Upper lobe of left lung (tissue), 6 donors: ENCODE measurements at regions not wholly inside any gene's neighbourhood (a gene's known extent, or its start where the extent isn't known, plus 50 kb on each side); places are given as distances from the start of the nearest gene placed in this dataset.

Experiments used
- ATAC-seq, 2 donors: fragments of 200-7000 bp; cut with Tn5 transposase; one replicate each; pipeline ENCODE4 v1.9.1; 2022; ENCODE audit warnings: mild to moderate bottlenecking in 2 of 2, moderate library complexity in 2 of 2; ENCODE audit not compliant: low FRiP score in 2 of 2
- DNase-seq, 2 donors: peaks; one replicate each; pipeline ENCODE4 v3.0.0-alpha.2; 2019 to 2020
- H3K27ac ChIP-seq, 4 donors: fragments of 200-600 bp; sonication (generic); one replicate each; pipeline ENCODE4 v1.5.1; 2016 to 2019
- H3K27me3 ChIP-seq, 4 donors: fragments of 200-600 bp; sonication (generic); one replicate each; pipeline ENCODE4 v1.5.1; 2017 to 2019
- H3K36me3 ChIP-seq, 4 donors: fragments of 200-600 bp; sonication (generic); one replicate each; pipeline ENCODE4 v1.5.1; 2016 to 2019
- H3K4me1 ChIP-seq, 4 donors: fragments of 200-600 bp; sonication (generic); one replicate each; pipeline ENCODE4 v1.5.1; 2018 to 2019
- H3K4me3 ChIP-seq, 4 donors: fragments of 200-600 bp; sonication (generic); one replicate each; pipeline ENCODE4 v1.5.1; 2017 to 2019; ENCODE audit warnings: mild to moderate bottlenecking in 2 of 4, moderate library complexity in 1 of 4
- H3K9me3 ChIP-seq, 4 donors: fragments of 200-600 bp; sonication (generic); one replicate each; pipeline ENCODE4 v1.5.1; 2018 to 2019
- EP300 ChIP-seq, 4 donors: sonication (generic); formaldehyde crosslinking; IDR thresholded peaks; one replicate each; pipeline ENCODE4 v1.5.1; 2017; ENCODE audit warnings: antibody characterized with exemption in 4 of 4, control low read depth in 2 of 4
- POLR2A ChIP-seq, 4 donors: fragments of 450-650 bp; IDR thresholded peaks; one replicate each; pipeline ENCODE4 v1.5.1; 2016 to 2017; ENCODE audit warnings: antibody characterized with exemption in 4 of 4, mild to moderate bottlenecking in 2 of 4
- POLR2AphosphoS5 ChIP-seq, 2 donors: sonication (generic); formaldehyde crosslinking; IDR thresholded peaks; one replicate each; pipeline ENCODE4 v1.5.1; 2017; ENCODE audit warnings: antibody characterized with exemption in 2 of 2
- WGBS, 2 donors: methylation state at CpG; one replicate each; pipeline ENCODE4 v1.1.5; 2017 to 2018; 5-methylcytosine and 5-hydroxymethylcytosine counted together
- TF ChIP-seq, protein P1 (sequence below), 6 experiments: fragments of 450-650 bp in 4 of 6; fragments of 200-600 bp in 2 of 6; sonication (generic) in 2 of 6; IDR thresholded peaks; one replicate each; pipeline ENCODE4 v1.5.1; 2016 to 2019; ENCODE audit warnings: antibody characterized with exemption in 6 of 6
- donor health status: DM: no; HTN: no; CAD: no; lungs with moderate emphysema.
- donor health status: DM: no; HTN: yes; CAD: no; lungs with severe emphysema.

DNA sequence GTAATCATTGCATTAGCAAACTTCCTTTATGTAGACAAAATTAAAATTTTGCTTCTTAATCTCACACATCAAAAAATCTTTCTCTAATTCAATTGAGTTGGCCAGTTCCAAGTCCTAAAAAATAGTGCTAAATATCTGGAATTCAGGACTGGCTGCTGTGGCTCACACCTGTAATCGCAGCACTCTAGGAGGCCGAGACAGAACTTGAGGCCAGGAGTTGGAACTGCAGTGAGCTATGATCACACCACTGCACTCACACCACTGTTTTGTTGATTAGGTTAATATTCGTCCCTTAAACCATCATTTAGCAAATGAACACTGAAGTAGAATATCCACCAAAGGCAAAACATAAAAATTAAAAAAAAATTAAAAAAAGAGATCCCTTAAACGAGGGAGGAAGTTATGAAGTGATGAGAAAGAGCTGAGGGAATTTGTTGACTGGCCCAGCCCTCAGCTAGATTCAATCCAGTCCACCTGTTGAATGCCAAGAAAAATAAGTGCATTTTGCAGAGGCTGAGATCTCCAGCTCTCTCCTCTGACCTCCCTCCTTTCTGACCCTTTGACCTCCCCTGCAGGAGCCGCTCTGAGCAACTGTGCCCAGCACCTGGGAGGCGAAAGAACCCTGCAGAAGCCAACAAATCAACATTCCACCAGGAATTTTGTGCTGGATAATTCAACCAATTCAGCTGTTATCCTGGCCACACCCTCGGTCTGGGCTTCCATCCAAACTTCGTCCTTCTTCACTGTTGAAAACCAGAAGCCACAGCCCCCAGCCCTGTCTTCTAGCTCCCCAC is 96.8 kb downstream of the OR2K2 start:
- TF ChIP-seq POLR2A (IDR thresholded peaks at IDR 0.05) (no peak), EP300 (IDR thresholded peaks at IDR 0.05) (no peak), POLR2AphosphoS5 (IDR thresholded peaks at IDR 0.05) (no peak)
- TF ChIP-seq, protein P1, sequence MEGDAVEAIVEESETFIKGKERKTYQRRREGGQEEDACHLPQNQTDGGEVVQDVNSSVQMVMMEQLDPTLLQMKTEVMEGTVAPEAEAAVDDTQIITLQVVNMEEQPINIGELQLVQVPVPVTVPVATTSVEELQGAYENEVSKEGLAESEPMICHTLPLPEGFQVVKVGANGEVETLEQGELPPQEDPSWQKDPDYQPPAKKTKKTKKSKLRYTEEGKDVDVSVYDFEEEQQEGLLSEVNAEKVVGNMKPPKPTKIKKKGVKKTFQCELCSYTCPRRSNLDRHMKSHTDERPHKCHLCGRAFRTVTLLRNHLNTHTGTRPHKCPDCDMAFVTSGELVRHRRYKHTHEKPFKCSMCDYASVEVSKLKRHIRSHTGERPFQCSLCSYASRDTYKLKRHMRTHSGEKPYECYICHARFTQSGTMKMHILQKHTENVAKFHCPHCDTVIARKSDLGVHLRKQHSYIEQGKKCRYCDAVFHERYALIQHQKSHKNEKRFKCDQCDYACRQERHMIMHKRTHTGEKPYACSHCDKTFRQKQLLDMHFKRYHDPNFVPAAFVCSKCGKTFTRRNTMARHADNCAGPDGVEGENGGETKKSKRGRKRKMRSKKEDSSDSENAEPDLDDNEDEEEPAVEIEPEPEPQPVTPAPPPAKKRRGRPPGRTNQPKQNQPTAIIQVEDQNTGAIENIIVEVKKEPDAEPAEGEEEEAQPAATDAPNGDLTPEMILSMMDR (IDR thresholded peaks at IDR 0.05), result no peak
- no peak for DNase-seq
- Histone ChIP-seq H3K27me3 (no peaks in the 10 kb centered on the region), H3K4me1 (no peaks in the 10 kb centered on the region), H3K27ac (no peak overlapping the region), H3K4me3 (no peak overlapping the region), H3K9me3 (no peaks in the 10 kb centered on the region), H3K36me3 (no peaks in the 10 kb centered on the region)
- 52% methylated on average over 7 to 8 of the region's 8 CpGs for WGBS, 2 donors
- no peak for ATAC-seq

DNA sequence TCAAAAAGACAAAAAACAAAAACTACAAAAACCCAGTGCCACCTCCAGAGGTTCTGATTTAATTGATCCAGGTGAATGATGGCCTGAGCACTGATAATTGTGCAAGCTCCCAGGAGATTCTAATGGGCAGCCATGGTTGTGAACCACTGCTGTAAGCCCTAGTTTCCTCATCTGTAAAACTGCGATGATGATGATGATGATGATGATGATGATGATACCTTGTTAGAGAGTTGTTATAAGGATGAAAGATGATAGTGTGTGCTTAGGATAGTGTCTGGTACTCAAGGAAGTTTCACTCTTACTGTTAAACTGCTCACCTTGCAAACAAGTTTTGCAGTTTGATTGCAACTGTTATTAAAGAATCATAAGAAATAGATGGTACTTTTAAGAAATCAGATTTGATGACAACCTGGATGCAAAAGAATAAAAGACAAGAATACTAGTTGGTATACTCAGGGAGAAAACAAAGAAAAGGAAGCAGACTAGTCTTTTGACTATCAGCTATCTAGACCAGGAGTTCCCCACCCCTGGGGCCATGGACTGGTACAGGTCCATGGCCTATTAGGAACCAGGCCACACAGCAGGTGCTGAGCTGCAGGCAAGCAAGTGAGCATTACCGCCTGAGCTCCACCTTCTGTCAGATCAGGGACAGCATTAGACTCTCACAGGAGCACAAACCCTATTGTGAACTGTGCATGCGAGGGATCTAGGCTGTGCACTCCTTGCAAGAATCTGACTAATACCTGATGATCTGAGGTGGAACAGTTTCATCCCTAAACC is 98.0 kb downstream of the OR2K2 start:
- TF ChIP-seq EP300 (IDR thresholded peaks at IDR 0.05) (no peak), POLR2A (IDR thresholded peaks at IDR 0.05) (no peak), POLR2AphosphoS5 (IDR thresholded peaks at IDR 0.05) (no peak)
- TF ChIP-seq, protein P1 (IDR thresholded peaks at IDR 0.05), result no peak
- WGBS, 2 donors, result 62 to 90% methylated on average over 3 of the region's 3 CpGs
- no peak for ATAC-seq

DNA sequence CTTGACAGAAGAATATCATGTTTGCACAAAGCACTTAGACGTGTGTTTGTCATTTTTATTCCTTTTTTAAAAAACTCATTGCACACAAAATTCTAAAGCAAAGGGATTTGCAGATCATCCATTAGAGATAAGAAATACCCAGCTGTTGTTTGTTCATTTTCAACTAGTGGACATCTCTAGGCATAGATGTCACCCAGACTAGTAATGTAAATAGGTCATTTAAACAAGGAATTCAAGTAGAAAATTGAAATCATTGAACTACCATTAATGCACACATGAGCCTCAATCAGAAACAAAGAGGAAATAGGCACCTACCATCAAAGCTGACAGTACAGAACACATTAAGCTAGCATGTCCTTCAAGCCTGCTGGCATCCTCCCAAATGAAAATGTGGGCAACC is 107.3 kb downstream of the OR2K2 start:
- H3K36me3 ChIP-seq, result no peaks in the 10 kb centered on the region
- no peak overlapping the region for H3K4me3 ChIP-seq
- 62 to 71% methylated on average over 1 of the region's 1 CpG for WGBS, 2 donors
- no peak for ATAC-seq
- no peaks in the 10 kb centered on the region for H3K9me3 ChIP-seq
- no peaks in the 10 kb centered on the region for H3K27me3 ChIP-seq
- no peak overlapping the region for H3K27ac ChIP-seq
- no peaks in the 10 kb centered on the region for H3K4me1 ChIP-seq
- no peak for DNase-seq
- TF ChIP-seq POLR2AphosphoS5 (IDR thresholded peaks at IDR 0.05), result no peak
- no peak for TF ChIP-seq EP300 (IDR thresholded peaks at IDR 0.05)
- no peak for TF ChIP-seq POLR2A (IDR thresholded peaks at IDR 0.05)
- TF ChIP-seq, protein P1 (IDR thresholded peaks at IDR 0.05), result no peak

More for the DNA sequence above, 98.0 kb downstream of the OR2K2 start:
- Histone ChIP-seq H3K4me1 (no peaks in the 10 kb centered on the region), H3K9me3 (no peaks in the 10 kb centered on the region), H3K36me3 (no peaks in the 10 kb centered on the region), H3K27me3 (no peaks in the 10 kb centered on the region), H3K4me3 (no peak overlapping the region), H3K27ac (no peak overlapping the region)
- no peak for DNase-seq

DNA sequence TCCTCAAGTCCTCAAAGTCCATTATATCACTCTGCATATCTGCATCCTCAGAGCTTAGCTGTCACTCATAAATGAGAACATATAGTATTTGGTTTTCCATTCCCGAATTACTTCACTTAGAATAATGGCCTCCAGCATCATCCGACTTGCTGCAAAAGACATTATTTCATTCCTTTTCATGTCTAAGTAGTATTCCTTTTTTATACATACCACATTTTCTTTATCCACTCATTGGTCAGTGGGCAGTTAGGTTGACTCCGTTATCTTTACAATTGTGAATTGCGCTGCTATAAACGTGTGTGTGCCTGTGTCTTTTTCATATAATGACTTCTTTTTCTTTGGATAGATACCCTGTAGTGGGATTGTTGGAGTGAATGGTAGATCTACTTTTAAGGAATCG is 117.2 kb downstream of the OR2K2 start:
- WGBS, 2 donors, result 90 to 93% methylated on average over 6 of the region's 6 CpGs
- Histone ChIP-seq H3K27ac (no peak overlapping the region), H3K4me3 (no peak overlapping the region), H3K27me3 (no peaks in the 10 kb centered on the region), H3K4me1 (no peaks in the 10 kb centered on the region), H3K9me3 (no peaks in the 10 kb centered on the region), H3K36me3 (no peaks in the 10 kb centered on the region)
- DNase-seq (no peak), ATAC-seq (no peak)
- TF ChIP-seq POLR2A (IDR thresholded peaks at IDR 0.05) (no peak), POLR2AphosphoS5 (IDR thresholded peaks at IDR 0.05) (no peak), EP300 (IDR thresholded peaks at IDR 0.05) (no peak)
- TF ChIP-seq, protein P1 (IDR thresholded peaks at IDR 0.05), result no peak
